Keratinocyte (primary cell): ENCODE measurements at regions not wholly inside any gene's neighbourhood (a gene's known extent, or its start where the extent isn't known, plus 50 kb on each side); places are given as distances from the start of the nearest gene placed in this dataset.
A peak's percentile ranks its signal among the peaks of the same experiment; 100 is the strongest.

Experiments
- DNase-seq: peaks from one replicate; pipeline ENCODE4 v3.0.0-alpha.2; 2011; ENCODE audit warnings: low read depth, missing footprints, low spot score
- FAIRE-seq: peaks from 2 replicates; lab custom pipeline; 2011; peaks lifted over from hg19 to GRCh38; lab: Jason Lieb, UNC
- H2AFZ ChIP-seq: 2 replicates; pipeline ENCODE4 v1.6.0; 2012; ENCODE audit warnings: low read length, control low read depth, inconsistent platforms; ENCODE audit not compliant: control insufficient read depth
- H3K27ac ChIP-seq: 2 replicates; pipeline ENCODE4 v1.5.1; 2011; ENCODE audit warnings: low read length; ENCODE audit not compliant: control insufficient read depth, insufficient read depth
- H3K27me3 ChIP-seq: 3 replicates; pipeline ENCODE4 v1.6.0; 2011; ENCODE audit warnings: low read length; ENCODE audit not compliant: control insufficient read depth, insufficient read depth; ENCODE audit errors: extremely low read depth
- H3K36me3 ChIP-seq, 2 experiments: 2 replicates in 1 of 2; 3 replicates in 1 of 2; pipeline ENCODE4 v1.5.1; 2011; ENCODE audit warnings: low read length in 2 of 2, mild to moderate bottlenecking in 1 of 2; ENCODE audit not compliant: control insufficient read depth in 2 of 2, insufficient read depth in 2 of 2; ENCODE audit errors: extremely low read depth in 1 of 2
- H3K4me1 ChIP-seq: 3 replicates; pipeline ENCODE4 v1.5.1; 2011; ENCODE audit warnings: low read length; ENCODE audit not compliant: control insufficient read depth, insufficient read depth; ENCODE audit errors: extremely low read depth
- H3K4me2 ChIP-seq: 3 replicates; pipeline ENCODE4 v1.6.0; 2011; ENCODE audit warnings: low read depth, low read length; ENCODE audit not compliant: control insufficient read depth, insufficient read depth; ENCODE audit errors: extremely low read depth
- H3K4me3 ChIP-seq, 3 experiments: fragments of 200-600 bp in 1 of 3; sonication (generic) in 1 of 3; 2 replicates in 2 of 3; 3 replicates in 1 of 3; pipeline ENCODE4 v1.5.1; 2011 to 2016; ENCODE audit warnings: low read length in 3 of 3, mild to moderate bottlenecking in 3 of 3, control low read depth in 2 of 3, inconsistent platforms in 1 of 3, low read depth in 1 of 3, mixed read lengths in 1 of 3, mixed run types in 1 of 3, moderate library complexity in 1 of 3; ENCODE audit not compliant: control insufficient read depth in 2 of 3, insufficient read depth in 2 of 3; ENCODE audit errors: extremely low read depth in 1 of 3
- H3K79me2 ChIP-seq: 2 replicates; pipeline ENCODE4 v1.6.0; 2012; ENCODE audit warnings: low read length; ENCODE audit not compliant: control insufficient read depth, insufficient read depth
- H3K9ac ChIP-seq: 3 replicates; pipeline ENCODE4 v1.6.0; 2011; ENCODE audit warnings: low read length; ENCODE audit not compliant: control insufficient read depth, insufficient read depth; ENCODE audit errors: extremely low read depth
- H3K9me1 ChIP-seq: 3 replicates; pipeline ENCODE4 v1.6.0; 2011; ENCODE audit warnings: low read length; ENCODE audit not compliant: control insufficient read depth, insufficient read depth; ENCODE audit errors: extremely low read depth
- H3K9me3 ChIP-seq: 2 replicates; pipeline ENCODE4 v1.5.1; 2012; ENCODE audit warnings: low read depth, low read length; ENCODE audit not compliant: control insufficient read depth
- H4K20me1 ChIP-seq: 3 replicates; pipeline ENCODE4 v1.6.0; 2011; ENCODE audit warnings: low read length; ENCODE audit not compliant: control insufficient read depth, insufficient read depth; ENCODE audit errors: extremely low read depth
- EZH2 ChIP-seq: IDR thresholded peaks from one replicate; pipeline ENCODE4 v1.6.1; 2012; ENCODE audit warnings: inconsistent platforms, mild to moderate bottlenecking, low read length, moderate library complexity
- dilution Hi-C: fragments of 300-500 bp; cut with MboI; formaldehyde crosslinking; loops from one replicate; pipeline ENCODE4 v1.7.0; 2020; ENCODE audit warnings: low sequenced_read_pairs; ENCODE audit not compliant: extremely low pct_ligation_motif_present
- TF ChIP-seq, protein P1 (sequence below), 3 experiments: IDR thresholded peaks in 1 of 3; conservative IDR thresholded peaks in 1 of 3; optimal IDR thresholded peaks in 1 of 3; 2 replicates in 2 of 3; 3 replicates in 1 of 3; pipeline versions ENCODE3 to v1.5.1; 2011; ENCODE audit warnings: low read length in 3 of 3, mild to moderate bottlenecking in 3 of 3, moderate library complexity in 2 of 3, control low read depth in 1 of 3, inconsistent platforms in 1 of 3; ENCODE audit not compliant: insufficient read depth in 2 of 3; ENCODE audit errors: extremely low read depth in 1 of 3

- Histone ChIP-seq H3K4me1 (peaks cover 50% of the 10 kb centered on the region), H3K4me3 (peak overlapping the region in 2 of 3 experiments; percentile 0 to 41), H3K9me1 (no peaks in the 10 kb centered on the region), H3K9me3 (no peaks in the 10 kb centered on the region), H3K27ac (peak overlapping the region; percentile 85), H3K27me3 (no peaks in the 10 kb centered on the region), H3K9ac (peak overlapping the region; percentile 69), H2AFZ (no peak overlapping the region), H3K79me2 (no peaks in the 10 kb centered on the region), H4K20me1 (no peaks in the 10 kb centered on the region), H3K36me3 (no peaks in the 10 kb centered on the region), H3K4me2 (peak overlapping the region; percentile 76)
- DNase-seq, result peak; percentile 42
- dilution Hi-C loops, result no loop called here
- FAIRE-seq, result peak; percentile 86
- TF ChIP-seq, protein P1, sequence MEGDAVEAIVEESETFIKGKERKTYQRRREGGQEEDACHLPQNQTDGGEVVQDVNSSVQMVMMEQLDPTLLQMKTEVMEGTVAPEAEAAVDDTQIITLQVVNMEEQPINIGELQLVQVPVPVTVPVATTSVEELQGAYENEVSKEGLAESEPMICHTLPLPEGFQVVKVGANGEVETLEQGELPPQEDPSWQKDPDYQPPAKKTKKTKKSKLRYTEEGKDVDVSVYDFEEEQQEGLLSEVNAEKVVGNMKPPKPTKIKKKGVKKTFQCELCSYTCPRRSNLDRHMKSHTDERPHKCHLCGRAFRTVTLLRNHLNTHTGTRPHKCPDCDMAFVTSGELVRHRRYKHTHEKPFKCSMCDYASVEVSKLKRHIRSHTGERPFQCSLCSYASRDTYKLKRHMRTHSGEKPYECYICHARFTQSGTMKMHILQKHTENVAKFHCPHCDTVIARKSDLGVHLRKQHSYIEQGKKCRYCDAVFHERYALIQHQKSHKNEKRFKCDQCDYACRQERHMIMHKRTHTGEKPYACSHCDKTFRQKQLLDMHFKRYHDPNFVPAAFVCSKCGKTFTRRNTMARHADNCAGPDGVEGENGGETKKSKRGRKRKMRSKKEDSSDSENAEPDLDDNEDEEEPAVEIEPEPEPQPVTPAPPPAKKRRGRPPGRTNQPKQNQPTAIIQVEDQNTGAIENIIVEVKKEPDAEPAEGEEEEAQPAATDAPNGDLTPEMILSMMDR (optimal IDR thresholded peaks at IDR 0.05 in 1 of 3, IDR thresholded peaks at IDR 0.05 in 1 of 3, conservative IDR thresholded peaks at IDR 0.05 in 1 of 3; ENCODE audit: extremely low read depth in 1 of 3, insufficient read depth in 2 of 3, low read length in 3 of 3), result no peak
- no peak for TF ChIP-seq EZH2
Observed at GRCh38 chr10:29859521-29860130, 199.8 kb downstream of the JCAD start.

DNA sequence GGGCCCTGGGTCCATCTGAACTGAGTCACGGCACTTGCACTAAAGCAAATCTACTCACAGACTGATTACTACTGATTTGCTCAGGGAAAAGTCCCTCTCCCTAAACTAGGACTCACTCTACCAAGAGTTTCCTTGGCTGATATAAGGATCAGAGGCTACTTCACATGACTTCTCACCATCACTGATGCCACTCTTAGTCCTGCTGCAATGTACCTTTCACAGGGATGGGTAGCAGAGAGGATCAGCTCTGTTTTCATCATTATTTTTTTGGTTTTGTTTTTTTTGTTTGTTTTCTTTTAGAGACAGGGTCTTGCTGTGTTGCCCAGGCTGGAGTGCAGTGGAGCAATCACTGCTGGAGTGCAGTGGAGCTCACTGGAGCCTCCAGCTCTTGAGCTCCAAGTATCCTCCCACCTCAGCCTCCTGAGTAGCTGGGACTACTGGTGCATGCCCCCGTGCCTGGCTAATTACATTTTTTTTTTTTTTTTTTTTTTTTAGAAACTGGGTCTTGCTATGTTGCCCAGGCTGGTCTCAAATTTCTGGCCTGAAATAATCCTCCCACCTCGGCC lies 200.6 kb downstream of the JCAD start:
- Histone ChIP-seq H3K4me1 (peaks cover 57% of the 10 kb centered on the region), H3K9me1 (no peaks in the 10 kb centered on the region), H3K4me2 (peak overlapping the region; percentile 18), H4K20me1 (no peaks in the 10 kb centered on the region), H3K27ac (peak overlapping the region; percentile 85), H3K4me3 (no peak overlapping the region), H3K79me2 (no peaks in the 10 kb centered on the region), H3K9me3 (no peaks in the 10 kb centered on the region), H2AFZ (no peak overlapping the region), H3K27me3 (no peaks in the 10 kb centered on the region), H3K36me3 (no peaks in the 10 kb centered on the region), H3K9ac (peak overlapping the region; percentile 69)
- dilution Hi-C loops, result no loop called here
- FAIRE-seq (no peak), DNase-seq (no peak)
- TF ChIP-seq, protein P1 (optimal IDR thresholded peaks at IDR 0.05 in 1 of 3, IDR thresholded peaks at IDR 0.05 in 1 of 3, conservative IDR thresholded peaks at IDR 0.05 in 1 of 3; ENCODE audit: extremely low read depth in 1 of 3, insufficient read depth in 2 of 3, low read length in 3 of 3), result no peak
- TF ChIP-seq EZH2, result no peak
